Astrocyte (in vitro differentiated cells and primary cell): ENCODE measurements at regions not wholly inside any gene's neighbourhood (a gene's known extent, or its start where the extent isn't known, plus 50 kb on each side); places are given as distances from the start of the nearest gene placed in this dataset.

Experiments used
- CTCF ChIP-seq: IDR thresholded peaks from 2 replicates; pipeline ENCODE4 v1.5.1; 2011; ENCODE audit warnings: low read depth, mild to moderate bottlenecking, inconsistent platforms, low read length, moderate library complexity; ENCODE audit not compliant: insufficient read depth
- EZH2 ChIP-seq: IDR thresholded peaks from 2 replicates; pipeline ENCODE4 v1.6.1; 2012; ENCODE audit warnings: mild to moderate bottlenecking, low read length, inconsistent platforms; ENCODE audit not compliant: insufficient read depth

DNA sequence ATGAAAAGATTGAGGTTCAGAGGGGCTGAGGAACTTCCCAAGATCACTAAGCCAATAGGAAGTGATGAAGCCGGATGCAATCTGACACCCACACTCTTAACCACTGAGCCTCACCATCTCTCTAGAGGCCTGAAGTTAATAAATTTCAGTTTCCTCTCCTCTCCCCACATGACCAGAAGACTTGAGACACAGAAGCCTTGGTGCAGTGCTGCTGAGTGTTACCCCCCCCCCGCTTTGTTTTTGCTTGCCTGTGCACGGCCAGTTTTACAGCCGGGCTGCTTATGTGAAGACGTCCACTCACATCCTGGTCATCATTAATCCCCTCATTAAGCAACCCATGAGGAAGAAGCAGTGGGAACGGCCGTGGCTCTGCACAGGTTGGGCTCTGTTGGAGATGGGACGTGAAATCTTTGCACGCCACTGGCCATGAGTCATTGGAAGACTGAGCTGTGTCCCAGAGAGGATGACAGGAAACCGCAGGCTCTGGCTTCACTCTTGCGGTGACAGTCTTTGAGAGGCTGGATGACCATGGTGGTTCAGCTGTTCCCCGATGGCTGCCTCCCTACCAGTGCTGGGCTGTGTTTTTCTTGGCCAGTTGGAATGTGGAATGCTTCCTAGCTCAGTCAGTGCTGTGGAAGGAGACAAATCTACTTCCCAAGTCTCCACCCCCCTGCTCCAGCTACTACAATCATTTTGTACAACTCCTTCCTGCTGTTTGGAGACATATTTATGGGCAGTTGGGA lies 232.6 kb upstream of the LRTM1 start:
- TF ChIP-seq CTCF (no peak), EZH2 (no peak)
